SU-DHL-6 (cell line): ENCODE measurements at regions not wholly inside any gene's neighbourhood (a gene's known extent, or its start where the extent isn't known, plus 50 kb on each side); places are given as distances from the start of the nearest gene placed in this dataset.

ENCODE experiments used
- H2AFZ ChIP-seq: fragments of 200-600 bp; sonication (generic); 2 replicates; pipeline ENCODE4 v1.6.1; 2014; ENCODE audit warnings: low read depth, mild to moderate bottlenecking, moderate library complexity, mixed read lengths, antibody characterized with exemption, low read length; ENCODE audit not compliant: severe bottlenecking
- H3F3A ChIP-seq: fragments of 200-600 bp; shearing (Covaris generic); 2 replicates; pipeline ENCODE4 v1.6.0; 2016; ENCODE audit warnings: antibody characterized with exemption, mild to moderate bottlenecking; ENCODE audit not compliant: insufficient read depth
- H3K27ac ChIP-seq: fragments of 200-600 bp; sonication (generic); 2 replicates; pipeline ENCODE4 v1.5.1; 2016; ENCODE audit warnings: low read depth, mild to moderate bottlenecking, low read length, moderate library complexity, mixed read lengths
- H3K27me3 ChIP-seq: fragments of 200-600 bp; sonication (generic), shearing (Covaris generic); 2 replicates; pipeline ENCODE4 v1.6.0; 2014; ENCODE audit warnings: mild to moderate bottlenecking, low read length
- H3K36me3 ChIP-seq: fragments of 200-600 bp; sonication (generic); 2 replicates; pipeline ENCODE4 v1.6.1; 2014; ENCODE audit warnings: mild to moderate bottlenecking, low read length, mixed read lengths
- H3K4me2 ChIP-seq: fragments of 300-600, 200-600 bp; shearing (Covaris generic), sonication (generic); 2 replicates; pipeline ENCODE4 v1.6.0; 2014; ENCODE audit warnings: low read length, low read depth, mild to moderate bottlenecking; ENCODE audit not compliant: poor library complexity, severe bottlenecking
- H3K4me3 ChIP-seq: fragments of 200-600 bp; sonication (generic); 2 replicates; pipeline ENCODE4 v1.5.1; 2014; ENCODE audit warnings: antibody characterized with exemption, low read length, mild to moderate bottlenecking, mixed read lengths; ENCODE audit not compliant: insufficient read depth, poor library complexity, severe bottlenecking
- H3K79me2 ChIP-seq: fragments of 200-600 bp; sonication (generic); 2 replicates; pipeline ENCODE4 v1.6.1; 2014; ENCODE audit warnings: mild to moderate bottlenecking, low read length, moderate library complexity; ENCODE audit not compliant: insufficient read depth
- H3K9ac ChIP-seq: fragments of 200-600 bp; sonication (generic); 2 replicates; pipeline ENCODE4 v1.7.0; 2014; ENCODE audit warnings: mild to moderate bottlenecking, low read length
- H3K9me2 ChIP-seq: fragments of 200-600 bp; sonication (generic); replicated peaks from 2 replicates; pipeline ENCODE4 v1.6.1; 2014; ENCODE audit warnings: low read length; ENCODE audit not compliant: insufficient read depth
- H3K9me3 ChIP-seq: fragments of 200-600 bp; sonication (generic); 2 replicates; pipeline ENCODE4 v1.6.1; 2014; ENCODE audit warnings: low read length, mixed read lengths; ENCODE audit not compliant: insufficient read depth
- H4K20me1 ChIP-seq: fragments of 200-600 bp; sonication (generic); 2 replicates; pipeline ENCODE4 v1.6.1; 2014; ENCODE audit warnings: low read depth, mild to moderate bottlenecking, antibody characterized with exemption, low read length, moderate library complexity, mixed read lengths
- EZH2phosphoT487 ChIP-seq: fragments of 200-600 bp; sonication (generic), shearing (Covaris generic); conservative IDR thresholded peaks from 2 replicates; pipeline ENCODE4 v1.6.1; 2018; ENCODE audit warnings: mild to moderate bottlenecking, antibody characterized with exemption, low read length, moderate library complexity, mixed read lengths
- TF ChIP-seq, protein P1 (sequence below): fragments of 200-600 bp; sonication (generic); IDR thresholded peaks from one replicate; pipeline ENCODE4 v1.5.1; 2017; ENCODE audit warnings: antibody characterized with exemption, mild to moderate bottlenecking, low read length, moderate library complexity; ENCODE audit not compliant: insufficient read depth, poor library complexity, severe bottlenecking

DNA sequence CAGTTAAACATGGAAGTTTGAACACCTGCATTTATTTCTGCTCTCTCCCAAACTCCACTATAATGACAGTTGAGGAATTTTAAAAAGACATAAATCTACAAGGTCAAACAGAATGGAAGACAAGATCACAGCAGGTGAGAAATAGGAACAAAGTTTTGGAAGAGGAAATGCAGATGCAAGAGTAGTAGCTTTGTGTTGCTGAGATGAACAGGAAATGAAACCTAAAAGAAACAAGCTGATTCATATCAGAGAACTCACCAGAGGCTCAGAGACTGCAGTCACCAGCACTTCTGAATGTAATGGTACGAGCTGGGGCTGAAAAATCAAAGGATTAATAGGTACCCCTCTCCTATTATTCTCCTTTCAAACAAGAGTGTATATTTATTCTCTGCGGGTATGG is 459.9 kb downstream of the RAP2B start:
- peak overlapping the region; percentile 74 for H3K27ac ChIP-seq
- H3K9me3 ChIP-seq: peaks cover 5% of the 10 kb centered on the region; the same call in 1 of the 2 replicates
- no peaks in the 10 kb centered on the region for H3K9me2 ChIP-seq
- peak overlapping the region; percentile 27 for H3K9ac ChIP-seq
- H3K4me3 ChIP-seq: peak overlapping the region; percentile 21
- no peaks in the 10 kb centered on the region for H4K20me1 ChIP-seq
- no peaks in the 10 kb centered on the region; the same call in 1 of the 2 replicates for H3K79me2 ChIP-seq
- TF ChIP-seq EZH2phosphoT487: no peak
- TF ChIP-seq, protein P1, sequence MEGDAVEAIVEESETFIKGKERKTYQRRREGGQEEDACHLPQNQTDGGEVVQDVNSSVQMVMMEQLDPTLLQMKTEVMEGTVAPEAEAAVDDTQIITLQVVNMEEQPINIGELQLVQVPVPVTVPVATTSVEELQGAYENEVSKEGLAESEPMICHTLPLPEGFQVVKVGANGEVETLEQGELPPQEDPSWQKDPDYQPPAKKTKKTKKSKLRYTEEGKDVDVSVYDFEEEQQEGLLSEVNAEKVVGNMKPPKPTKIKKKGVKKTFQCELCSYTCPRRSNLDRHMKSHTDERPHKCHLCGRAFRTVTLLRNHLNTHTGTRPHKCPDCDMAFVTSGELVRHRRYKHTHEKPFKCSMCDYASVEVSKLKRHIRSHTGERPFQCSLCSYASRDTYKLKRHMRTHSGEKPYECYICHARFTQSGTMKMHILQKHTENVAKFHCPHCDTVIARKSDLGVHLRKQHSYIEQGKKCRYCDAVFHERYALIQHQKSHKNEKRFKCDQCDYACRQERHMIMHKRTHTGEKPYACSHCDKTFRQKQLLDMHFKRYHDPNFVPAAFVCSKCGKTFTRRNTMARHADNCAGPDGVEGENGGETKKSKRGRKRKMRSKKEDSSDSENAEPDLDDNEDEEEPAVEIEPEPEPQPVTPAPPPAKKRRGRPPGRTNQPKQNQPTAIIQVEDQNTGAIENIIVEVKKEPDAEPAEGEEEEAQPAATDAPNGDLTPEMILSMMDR: no peak
- H3F3A ChIP-seq: peaks cover 11% of the 10 kb centered on the region; the same call in 1 of the 2 replicates
- H2AFZ ChIP-seq: no peak overlapping the region
- H3K4me2 ChIP-seq: peak overlapping the region; percentile 49
- no peaks in the 10 kb centered on the region for H3K27me3 ChIP-seq
- peaks cover 12% of the 10 kb centered on the region; the same call in 1 of the 2 replicates for H3K36me3 ChIP-seq

DNA sequence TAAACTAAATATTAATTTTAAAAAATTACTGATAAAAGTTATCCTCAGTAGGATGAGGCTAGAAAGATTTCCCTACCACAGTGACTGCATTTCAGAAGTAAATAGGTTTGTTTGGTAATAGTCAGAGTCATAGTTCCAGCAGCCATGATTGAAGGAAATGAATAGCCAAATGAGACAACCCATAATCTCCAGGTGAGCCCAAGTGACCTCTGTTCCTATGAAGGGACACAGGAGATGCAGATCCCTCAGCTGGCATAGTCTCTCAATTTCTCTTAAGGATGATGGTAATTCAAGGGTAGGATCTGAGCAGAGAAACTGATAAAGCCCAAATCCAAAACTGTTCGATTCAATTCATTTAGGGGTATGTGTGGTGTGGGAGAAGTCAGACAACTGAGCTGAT is 461.8 kb downstream of the RAP2B start:
- Histone ChIP-seq H3F3A (peaks cover 11% of the 10 kb centered on the region; the same call in 1 of the 2 replicates), H3K9ac (no peak overlapping the region), H3K9me3 (peaks cover 5% of the 10 kb centered on the region; the same call in 1 of the 2 replicates), H3K9me2 (no peaks in the 10 kb centered on the region), H3K4me2 (peak overlapping the region; percentile 49), H3K79me2 (no peaks in the 10 kb centered on the region; the same call in 1 of the 2 replicates), H3K4me3 (peak overlapping the region; percentile 24), H4K20me1 (no peaks in the 10 kb centered on the region), H3K27ac (peak overlapping the region; percentile 74), H3K27me3 (no peaks in the 10 kb centered on the region), H2AFZ (no peak overlapping the region), H3K36me3 (peaks cover 12% of the 10 kb centered on the region; the same call in 1 of the 2 replicates)
- TF ChIP-seq, protein P1: no peak
- TF ChIP-seq EZH2phosphoT487: no peak

DNA sequence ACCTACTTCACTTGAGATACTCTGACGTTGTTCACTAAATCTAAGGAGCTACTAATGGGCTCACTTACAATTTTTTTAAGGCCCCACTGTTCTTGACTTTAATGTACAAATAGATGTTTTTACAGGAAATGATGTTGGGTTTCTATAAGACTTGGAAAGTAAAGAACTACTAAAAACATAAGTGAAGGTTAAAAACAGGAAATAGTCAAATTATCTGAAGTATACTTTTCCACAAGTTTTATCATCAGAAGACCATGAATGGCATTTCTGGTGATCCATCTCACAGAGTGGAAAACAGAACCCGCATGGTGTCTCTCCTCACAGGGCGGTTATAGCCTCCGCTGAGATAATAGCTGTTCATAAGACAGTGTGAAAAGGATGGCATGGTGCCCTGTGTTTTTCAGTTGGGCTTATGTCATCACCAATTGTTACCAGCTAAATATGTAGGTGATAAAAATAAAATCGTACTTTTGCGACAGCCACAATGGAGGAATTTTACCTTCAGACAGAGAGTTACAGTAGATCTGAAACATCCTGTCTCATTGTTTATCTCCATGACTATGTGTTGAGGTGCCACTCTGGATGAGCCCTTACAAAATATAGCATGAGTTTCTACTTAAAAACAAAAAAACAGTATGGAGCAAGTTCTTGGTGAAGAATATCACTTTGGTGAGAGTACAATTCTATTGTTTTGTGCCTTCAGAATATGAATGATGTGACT is 462.4 kb downstream of the RAP2B start:
- TF ChIP-seq EZH2phosphoT487: no peak
- TF ChIP-seq, protein P1: no peak
- Histone ChIP-seq H3K9me3 (peaks cover 5% of the 10 kb centered on the region; the same call in 1 of the 2 replicates), H3F3A (peaks cover 11% of the 10 kb centered on the region; the same call in 1 of the 2 replicates), H3K79me2 (no peaks in the 10 kb centered on the region; the same call in 1 of the 2 replicates), H3K27me3 (no peaks in the 10 kb centered on the region), H4K20me1 (no peaks in the 10 kb centered on the region), H3K4me2 (peak overlapping the region; percentile 49), H2AFZ (no peak overlapping the region), H3K9me2 (no peaks in the 10 kb centered on the region), H3K27ac (peak overlapping the region; percentile 74), H3K9ac (no peak overlapping the region), H3K36me3 (peaks cover 12% of the 10 kb centered on the region; the same call in 1 of the 2 replicates), H3K4me3 (peak overlapping the region; percentile 24)
